ENCODE measurements at regions not wholly inside any gene's neighbourhood (a gene's known extent, or its start where the extent isn't known, plus 50 kb on each side); places are given as distances from the start of the nearest gene placed in this dataset.

DNA sequence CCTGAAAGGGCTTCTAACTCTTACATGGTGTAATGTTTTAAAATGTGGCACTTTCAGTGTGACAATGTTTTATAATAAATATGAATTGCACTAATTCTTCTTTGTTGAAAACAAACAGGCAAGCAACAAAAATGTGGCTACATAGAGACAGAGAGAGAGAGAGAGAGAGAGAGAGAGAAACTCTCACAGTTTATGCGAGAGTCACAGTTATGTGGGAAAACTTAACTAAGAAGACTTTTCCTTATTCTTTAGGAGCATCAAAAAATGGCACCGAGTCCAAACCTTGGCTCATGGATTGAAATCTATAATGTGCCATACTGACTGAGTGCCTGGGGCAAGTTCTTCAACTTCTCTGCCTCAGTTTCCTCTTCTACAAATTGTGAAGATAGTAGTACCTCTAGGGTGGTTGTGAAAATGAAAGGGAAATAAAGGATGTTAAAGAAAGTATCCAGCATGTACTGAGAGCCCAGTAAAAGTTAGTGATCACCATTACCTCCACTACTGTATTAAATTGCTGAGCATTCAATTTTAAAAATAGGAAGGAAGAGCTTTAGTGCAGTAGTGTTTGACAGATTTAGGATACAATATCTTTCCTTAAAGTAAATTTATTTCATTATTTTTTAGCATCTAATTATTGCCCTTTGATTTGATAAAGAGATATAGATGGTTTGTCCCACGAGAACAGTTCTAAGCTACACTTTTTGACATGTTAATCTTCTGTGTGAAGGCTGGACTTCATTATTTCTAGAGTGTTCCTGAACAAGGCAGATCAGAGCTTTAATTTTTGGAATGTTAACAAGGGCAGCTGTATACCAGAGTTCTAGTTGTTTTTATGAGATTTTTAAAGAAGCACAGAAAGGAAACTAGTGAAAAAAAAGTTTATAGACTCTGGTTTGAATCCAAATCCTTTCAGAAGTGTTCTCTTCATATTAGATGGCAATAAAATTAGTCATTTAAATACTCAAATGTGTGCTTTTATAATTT, 187.5 kb upstream of the ANK2 start:
- no peak overlapping the region for H3K4me3 Mint-ChIP-seq
- no peaks in the 10 kb centered on the region for H3K36me3 ChIP-seq (ENCODE audit: control insufficient read depth in 2 of 2, extremely low read depth in 1 of 2, insufficient read depth in 1 of 2, low read length in 1 of 2)
- ChIA-PET CTCF (interaction anchor here in 1 of 2 donors (0.7 kb wide), 1 partner anchor 19 kb away, joined by 3 read pairs; no protein-coding TSS in a partner anchor), POLR2A (no interaction called here)
- DNase-seq (no peak), ATAC-seq (replicated peaks in 1 of 4) (no peak)
- no peaks in the 10 kb centered on the region for H3K4me1 Mint-ChIP-seq
- no peak overlapping the region for H3K4me3 ChIP-seq (ENCODE audit: control insufficient read depth in 1 of 2, extremely low read depth in 1 of 2, low read length in 1 of 2)
- H3K27ac Mint-ChIP-seq = no peak overlapping the region
- H3K27ac ChIP-seq (ENCODE audit: low read length) = no peak overlapping the region
- H3K27me3 Mint-ChIP-seq = peaks cover 6 to 7% of the 10 kb centered on the region in 2 donors
- H3K36me3 Mint-ChIP-seq = no peaks in the 10 kb centered on the region
- H3K27me3 ChIP-seq (replicated peaks in 1 of 2; ENCODE audit: control insufficient read depth in 2 of 2, extremely low read depth in 1 of 2, insufficient read depth in 2 of 2, low read length in 1 of 2) = peaks cover 0 to 3% of the 10 kb centered on the region in 2 experiments
- WGBS (ENCODE audit: insufficient coverage) = no CpG with 5 or more reads among the region's 3 CpGs
- H3K9me3 Mint-ChIP-seq = no peaks in the 10 kb centered on the region
- no peaks in the 10 kb centered on the region for H3K4me1 ChIP-seq (ENCODE audit: control insufficient read depth in 1 of 2, extremely low read depth in 1 of 2, insufficient read depth in 2 of 2, low read length in 2 of 2)
- no peaks in the 10 kb centered on the region for H3K9me3 ChIP-seq

DNA sequence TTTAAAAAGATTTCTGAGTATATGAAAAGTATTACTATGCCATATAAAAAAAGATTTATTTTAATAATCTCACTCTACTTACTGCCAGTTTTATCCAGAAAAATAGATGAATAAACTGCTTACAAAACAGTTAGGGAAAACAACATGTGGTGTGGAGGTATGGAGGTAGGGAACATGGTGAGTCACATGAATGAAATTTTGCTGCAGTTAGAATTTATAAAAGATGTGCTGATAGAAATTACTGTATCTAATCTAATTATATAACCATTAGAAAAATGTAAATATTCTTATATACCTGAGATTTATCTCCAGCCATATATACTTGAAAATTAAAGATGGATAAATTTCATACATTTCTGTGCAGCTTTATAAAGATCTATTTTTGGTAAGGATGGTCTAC, 184.0 kb upstream of the ANK2 start:
- ChIA-PET CTCF (no interaction called here), POLR2A (interaction anchor here in 1 of 2 donors (0.6 kb wide), 1 partner anchor 208 kb away, joined by 3 read pairs; no protein-coding TSS in a partner anchor)
- H3K27ac Mint-ChIP-seq = no peak overlapping the region
- H3K9me3 ChIP-seq = no peaks in the 10 kb centered on the region
- no peaks in the 10 kb centered on the region for H3K36me3 Mint-ChIP-seq
- H3K27me3 Mint-ChIP-seq = peaks cover 2 to 4% of the 10 kb centered on the region in 2 donors
- DNase-seq = no peak
- H3K4me1 Mint-ChIP-seq = no peaks in the 10 kb centered on the region
- no peak overlapping the region for H3K4me3 ChIP-seq (ENCODE audit: control insufficient read depth in 1 of 2, extremely low read depth in 1 of 2, low read length in 1 of 2)
- H3K27ac ChIP-seq (ENCODE audit: low read length) = no peak overlapping the region
- H3K4me1 ChIP-seq (ENCODE audit: control insufficient read depth in 1 of 2, extremely low read depth in 1 of 2, insufficient read depth in 2 of 2, low read length in 2 of 2) = no peaks in the 10 kb centered on the region
- H3K4me3 Mint-ChIP-seq = no peak overlapping the region
- peaks cover 0 to 6% of the 10 kb centered on the region in 2 experiments for H3K27me3 ChIP-seq (replicated peaks in 1 of 2; ENCODE audit: control insufficient read depth in 2 of 2, extremely low read depth in 1 of 2, insufficient read depth in 2 of 2, low read length in 1 of 2)
- ATAC-seq (replicated peaks in 1 of 4) = no peak
- no peaks in the 10 kb centered on the region for H3K36me3 ChIP-seq (ENCODE audit: control insufficient read depth in 2 of 2, extremely low read depth in 1 of 2, insufficient read depth in 1 of 2, low read length in 1 of 2)
- no peaks in the 10 kb centered on the region for H3K9me3 Mint-ChIP-seq

DNA sequence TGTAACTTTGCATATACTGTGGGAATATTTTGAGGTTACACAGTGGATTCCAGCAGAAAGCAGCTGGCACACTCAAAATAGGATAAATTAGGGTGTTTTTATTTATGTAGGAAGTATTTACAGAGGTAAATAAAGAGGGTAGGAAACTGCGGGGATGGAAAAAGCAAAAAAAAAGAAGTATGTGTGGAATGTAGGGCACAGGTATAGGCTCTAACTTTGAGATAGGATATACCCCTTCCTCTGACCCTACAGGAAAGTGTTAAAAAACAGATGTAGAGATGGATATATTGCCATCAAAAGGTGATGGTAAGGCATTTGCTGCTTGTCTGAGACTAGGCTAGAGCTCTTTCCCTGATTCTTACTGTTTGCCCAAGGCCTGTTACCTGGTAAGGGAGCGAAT, 173.1 kb upstream of the ANK2 start:
- no peak for ATAC-seq (replicated peaks in 1 of 4)
- ChIA-PET CTCF (no interaction called here), POLR2A (no interaction called here)
- H3K4me3 Mint-ChIP-seq = no peak overlapping the region
- no peaks in the 10 kb centered on the region for H3K9me3 Mint-ChIP-seq
- Histone ChIP-seq H3K36me3 (ENCODE audit: control insufficient read depth in 2 of 2, extremely low read depth in 1 of 2, insufficient read depth in 1 of 2, low read length in 1 of 2) (no peaks in the 10 kb centered on the region), H3K27me3 (replicated peaks in 1 of 2; ENCODE audit: control insufficient read depth in 2 of 2, extremely low read depth in 1 of 2, insufficient read depth in 2 of 2, low read length in 1 of 2) (peaks cover 0 to 3% of the 10 kb centered on the region in 2 experiments), H3K4me3 (ENCODE audit: control insufficient read depth in 1 of 2, extremely low read depth in 1 of 2, low read length in 1 of 2) (no peak overlapping the region), H3K27ac (ENCODE audit: low read length) (no peak overlapping the region), H3K9me3 (no peaks in the 10 kb centered on the region), H3K4me1 (ENCODE audit: control insufficient read depth in 1 of 2, extremely low read depth in 1 of 2, insufficient read depth in 2 of 2, low read length in 2 of 2) (no peaks in the 10 kb centered on the region)
- H3K4me1 Mint-ChIP-seq = no peaks in the 10 kb centered on the region
- H3K27ac Mint-ChIP-seq = no peak overlapping the region
- WGBS (ENCODE audit: insufficient coverage) = no CpG with 5 or more reads among the region's 2 CpGs
- H3K36me3 Mint-ChIP-seq = no peaks in the 10 kb centered on the region
- H3K27me3 Mint-ChIP-seq = peaks cover 5 to 6% of the 10 kb centered on the region in 2 donors
- no peak for DNase-seq

DNA sequence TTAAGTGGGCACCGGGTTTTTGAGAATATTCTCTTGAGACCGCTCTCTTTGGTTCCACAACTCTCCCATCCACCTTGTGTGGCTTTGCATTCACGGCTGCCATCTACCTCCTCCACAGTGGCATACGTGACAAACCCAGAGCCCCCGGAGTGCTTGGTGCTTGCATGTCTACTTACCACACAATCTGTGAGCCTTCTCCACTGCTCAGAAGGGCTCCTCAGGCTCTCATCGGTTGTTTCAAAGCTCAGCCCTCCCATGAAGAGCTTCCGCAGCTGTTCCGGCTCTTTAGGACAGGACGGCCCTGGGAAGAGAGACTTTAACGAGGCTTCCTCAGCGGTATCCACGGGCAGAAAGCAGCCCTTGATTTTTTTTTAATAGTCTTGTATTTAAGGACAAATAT, 167.6 kb upstream of the ANK2 start:
- CTCF ChIA-PET = no interaction called here
- Histone ChIP-seq H3K9me3 (no peaks in the 10 kb centered on the region), H3K27me3 (replicated peaks in 1 of 2; ENCODE audit: control insufficient read depth in 2 of 2, extremely low read depth in 1 of 2, insufficient read depth in 2 of 2, low read length in 1 of 2) (peaks cover 0 to 5% of the 10 kb centered on the region in 2 experiments), H3K4me1 (ENCODE audit: control insufficient read depth in 1 of 2, extremely low read depth in 1 of 2, insufficient read depth in 2 of 2, low read length in 2 of 2) (no peaks in the 10 kb centered on the region), H3K4me3 (ENCODE audit: control insufficient read depth in 1 of 2, extremely low read depth in 1 of 2, low read length in 1 of 2) (no peak overlapping the region), H3K27ac (ENCODE audit: low read length) (no peak overlapping the region), H3K36me3 (ENCODE audit: control insufficient read depth in 2 of 2, extremely low read depth in 1 of 2, insufficient read depth in 1 of 2, low read length in 1 of 2) (no peaks in the 10 kb centered on the region)
- H3K36me3 Mint-ChIP-seq = no peaks in the 10 kb centered on the region
- WGBS (ENCODE audit: insufficient coverage) = 69% methylated on average over 6 of the region's 12 CpGs
- no peak for ATAC-seq (replicated peaks in 1 of 4)
- no peaks in the 10 kb centered on the region for H3K4me1 Mint-ChIP-seq
- H3K4me3 Mint-ChIP-seq = no peak overlapping the region
- peaks cover 0 to 5% of the 10 kb centered on the region in 2 donors for H3K27me3 Mint-ChIP-seq
- POLR2A ChIA-PET = no interaction called here
- no peak for DNase-seq
- no peaks in the 10 kb centered on the region for H3K9me3 Mint-ChIP-seq
- no peak overlapping the region for H3K27ac Mint-ChIP-seq

DNA sequence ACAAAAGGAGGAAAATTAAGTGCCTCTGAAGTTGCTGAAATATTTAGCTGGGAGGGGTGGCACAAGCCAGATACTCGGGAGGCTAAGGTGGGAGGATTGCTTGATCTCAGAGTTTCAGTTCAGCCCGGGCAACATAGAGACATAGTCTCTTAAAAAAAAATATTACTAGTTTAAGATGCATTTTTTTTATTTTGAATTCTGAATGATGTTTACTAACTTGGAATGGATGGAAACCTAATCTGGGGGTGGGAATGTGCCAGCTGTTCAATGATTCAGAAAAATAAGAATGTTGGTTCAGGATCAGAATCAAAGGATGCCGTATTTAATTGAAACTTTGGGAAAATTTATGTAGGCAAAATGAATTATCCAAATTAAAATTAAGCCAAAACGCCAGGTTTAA, 167.2 kb upstream of the ANK2 start:
- CTCF ChIA-PET = no interaction called here
- WGBS (ENCODE audit: insufficient coverage) = no CpG with 5 or more reads among the region's 4 CpGs
- peaks cover 0 to 4% of the 10 kb centered on the region in 2 donors for H3K27me3 Mint-ChIP-seq
- no peak overlapping the region for H3K4me3 ChIP-seq (ENCODE audit: control insufficient read depth in 1 of 2, extremely low read depth in 1 of 2, low read length in 1 of 2)
- H3K36me3 Mint-ChIP-seq = no peaks in the 10 kb centered on the region
- H3K9me3 ChIP-seq = no peaks in the 10 kb centered on the region
- no peak overlapping the region for H3K4me3 Mint-ChIP-seq
- POLR2A ChIA-PET = no interaction called here
- no peaks in the 10 kb centered on the region for H3K4me1 Mint-ChIP-seq
- DNase-seq (no peak), ATAC-seq (replicated peaks in 1 of 4) (no peak)
- H3K27me3 ChIP-seq (replicated peaks in 1 of 2; ENCODE audit: control insufficient read depth in 2 of 2, extremely low read depth in 1 of 2, insufficient read depth in 2 of 2, low read length in 1 of 2) = peaks cover 0 to 5% of the 10 kb centered on the region in 2 experiments
- H3K27ac ChIP-seq (ENCODE audit: low read length) = no peak overlapping the region
- no peaks in the 10 kb centered on the region for H3K36me3 ChIP-seq (ENCODE audit: control insufficient read depth in 2 of 2, extremely low read depth in 1 of 2, insufficient read depth in 1 of 2, low read length in 1 of 2)
- H3K9me3 Mint-ChIP-seq = no peaks in the 10 kb centered on the region
- H3K27ac Mint-ChIP-seq = no peak overlapping the region
- no peaks in the 10 kb centered on the region for H3K4me1 ChIP-seq (ENCODE audit: control insufficient read depth in 1 of 2, extremely low read depth in 1 of 2, insufficient read depth in 2 of 2, low read length in 2 of 2)

DNA sequence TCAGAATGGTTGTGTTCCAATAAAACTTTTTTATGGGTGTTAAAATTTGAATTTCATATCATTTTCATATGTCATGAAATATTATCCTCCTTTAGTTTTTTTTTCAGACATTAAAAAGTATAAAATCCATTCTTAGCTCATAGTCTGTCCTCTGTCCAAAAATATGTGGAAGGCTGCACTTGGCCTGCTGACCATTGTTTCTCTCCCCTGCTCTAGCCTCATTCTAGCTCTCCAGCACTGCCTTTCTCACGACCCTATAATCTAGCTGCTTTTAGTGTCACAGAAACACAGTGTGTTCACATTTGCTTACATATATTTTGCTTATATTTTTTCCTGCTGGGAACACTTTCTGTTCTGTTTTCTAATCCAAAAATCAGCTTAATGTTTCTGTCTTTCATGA, 165.0 kb upstream of the ANK2 start:
- ATAC-seq (replicated peaks in 1 of 4) (no peak), DNase-seq (no peak)
- no CpG with 5 or more reads among the region's 1 CpG for WGBS (ENCODE audit: insufficient coverage)
- ChIA-PET CTCF (no interaction called here), POLR2A (no interaction called here)
- Histone ChIP-seq H3K27me3 (replicated peaks in 1 of 2; ENCODE audit: control insufficient read depth in 2 of 2, extremely low read depth in 1 of 2, insufficient read depth in 2 of 2, low read length in 1 of 2) (peaks cover 0 to 5% of the 10 kb centered on the region in 2 experiments), H3K4me3 (ENCODE audit: control insufficient read depth in 1 of 2, extremely low read depth in 1 of 2, low read length in 1 of 2) (no peak overlapping the region), H3K4me1 (ENCODE audit: control insufficient read depth in 1 of 2, extremely low read depth in 1 of 2, insufficient read depth in 2 of 2, low read length in 2 of 2) (no peaks in the 10 kb centered on the region), H3K27ac (ENCODE audit: low read length) (no peak overlapping the region), H3K9me3 (no peaks in the 10 kb centered on the region), H3K36me3 (ENCODE audit: control insufficient read depth in 2 of 2, extremely low read depth in 1 of 2, insufficient read depth in 1 of 2, low read length in 1 of 2) (no peaks in the 10 kb centered on the region)
- H3K9me3 Mint-ChIP-seq = no peaks in the 10 kb centered on the region
- no peaks in the 10 kb centered on the region for H3K36me3 Mint-ChIP-seq
- H3K27me3 Mint-ChIP-seq = peaks cover 0 to 3% of the 10 kb centered on the region in 2 donors
- H3K4me1 Mint-ChIP-seq = no peaks in the 10 kb centered on the region
- no peak overlapping the region for H3K4me3 Mint-ChIP-seq
- no peak overlapping the region for H3K27ac Mint-ChIP-seq
